Keratinocyte (primary cell): ENCODE measurements at regions not wholly inside any gene's neighbourhood (a gene's known extent, or its start where the extent isn't known, plus 50 kb on each side); places are given as distances from the start of the nearest gene placed in this dataset.

ENCODE experiments used
- CTCF ChIP-seq, 3 experiments: IDR thresholded peaks in 1 of 3; conservative IDR thresholded peaks in 1 of 3; optimal IDR thresholded peaks in 1 of 3; 2 replicates in 2 of 3; 3 replicates in 1 of 3; pipeline versions ENCODE3 to v1.5.1; 2011; ENCODE audit warnings: low read length in 3 of 3, mild to moderate bottlenecking in 3 of 3, moderate library complexity in 2 of 3, control low read depth in 1 of 3, inconsistent platforms in 1 of 3; ENCODE audit not compliant: insufficient read depth in 2 of 3; ENCODE audit errors: extremely low read depth in 1 of 3
- EZH2 ChIP-seq: IDR thresholded peaks from one replicate; pipeline ENCODE4 v1.6.1; 2012; ENCODE audit warnings: inconsistent platforms, mild to moderate bottlenecking, low read length, moderate library complexity

- TF ChIP-seq EZH2, result no peak
- TF ChIP-seq CTCF (optimal IDR thresholded peaks at IDR 0.05 in 1 of 3, IDR thresholded peaks at IDR 0.05 in 1 of 3, conservative IDR thresholded peaks at IDR 0.05 in 1 of 3; ENCODE audit: extremely low read depth in 1 of 3, insufficient read depth in 2 of 3, low read length in 3 of 3), result peak in 1 of 3 experiments; percentile 41
These were observed 708.7 kb downstream of the CDH9 start for GRCh38 chr5:26329562-26330189.
